ENCODE measurements at regions not wholly inside any gene's neighbourhood (a gene's known extent, or its start where the extent isn't known, plus 50 kb on each side); places are given as distances from the start of the nearest gene placed in this dataset.

DNA sequence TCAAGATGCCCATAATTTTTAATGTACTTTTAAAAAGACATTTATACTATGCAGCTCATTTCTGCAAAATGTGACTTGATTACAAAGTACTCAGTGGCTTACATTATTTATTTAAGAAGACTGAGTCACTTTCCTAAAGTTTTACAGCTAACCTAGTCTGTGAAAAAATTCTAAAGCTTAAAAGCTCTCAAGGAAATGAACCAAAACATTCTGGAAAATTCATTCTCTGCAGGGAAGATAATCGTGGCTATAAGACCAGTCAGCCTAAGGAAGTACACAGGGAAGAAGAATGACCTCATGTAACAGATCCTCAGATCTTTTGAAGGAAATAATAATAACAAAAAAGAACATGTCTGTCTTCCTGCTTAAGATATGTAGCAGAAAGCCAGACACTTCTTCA lies 232.1 kb upstream of the STK17B start:
- no peaks in the 10 kb centered on the region for H3K4me1 ChIP-seq (ENCODE audit: control insufficient read depth, low read length)
- H3K4me3 ChIP-seq (ENCODE audit: low read length), result no peak overlapping the region
- TF ChIP-seq, protein P1, sequence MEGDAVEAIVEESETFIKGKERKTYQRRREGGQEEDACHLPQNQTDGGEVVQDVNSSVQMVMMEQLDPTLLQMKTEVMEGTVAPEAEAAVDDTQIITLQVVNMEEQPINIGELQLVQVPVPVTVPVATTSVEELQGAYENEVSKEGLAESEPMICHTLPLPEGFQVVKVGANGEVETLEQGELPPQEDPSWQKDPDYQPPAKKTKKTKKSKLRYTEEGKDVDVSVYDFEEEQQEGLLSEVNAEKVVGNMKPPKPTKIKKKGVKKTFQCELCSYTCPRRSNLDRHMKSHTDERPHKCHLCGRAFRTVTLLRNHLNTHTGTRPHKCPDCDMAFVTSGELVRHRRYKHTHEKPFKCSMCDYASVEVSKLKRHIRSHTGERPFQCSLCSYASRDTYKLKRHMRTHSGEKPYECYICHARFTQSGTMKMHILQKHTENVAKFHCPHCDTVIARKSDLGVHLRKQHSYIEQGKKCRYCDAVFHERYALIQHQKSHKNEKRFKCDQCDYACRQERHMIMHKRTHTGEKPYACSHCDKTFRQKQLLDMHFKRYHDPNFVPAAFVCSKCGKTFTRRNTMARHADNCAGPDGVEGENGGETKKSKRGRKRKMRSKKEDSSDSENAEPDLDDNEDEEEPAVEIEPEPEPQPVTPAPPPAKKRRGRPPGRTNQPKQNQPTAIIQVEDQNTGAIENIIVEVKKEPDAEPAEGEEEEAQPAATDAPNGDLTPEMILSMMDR (IDR thresholded peaks at IDR 0.05; ENCODE audit: low read depth, low read length, poor library complexity, severe bottlenecking), result no peak
- TF ChIP-seq EZH2phosphoT487 (IDR thresholded peaks at IDR 0.05; ENCODE audit: borderline replicate concordance, low read length), result no peak
- H4K20me1 ChIP-seq (ENCODE audit: control insufficient read depth, insufficient read depth, low read depth, low read length), result no peaks in the 10 kb centered on the region
- H3K79me2 ChIP-seq (ENCODE audit: control insufficient read depth, low read length), result no peaks in the 10 kb centered on the region
- peaks cover 23% of the 10 kb centered on the region for H3K27me3 ChIP-seq (ENCODE audit: control insufficient read depth, low read length)
- H3K9me2 ChIP-seq (replicated peaks; ENCODE audit: control insufficient read depth, low read length), result no peaks in the 10 kb centered on the region
- H3K4me2 ChIP-seq (ENCODE audit: low read length), result no peak overlapping the region
- no peaks in the 10 kb centered on the region for H3F3A ChIP-seq (ENCODE audit: control insufficient read depth, insufficient read depth)
- H3K9me3 ChIP-seq (ENCODE audit: control insufficient read depth, insufficient read depth, low read length), result no peaks in the 10 kb centered on the region
- no peaks in the 10 kb centered on the region for H3K36me3 ChIP-seq (ENCODE audit: control insufficient read depth, low read length)
- no peak overlapping the region for H3K27ac ChIP-seq (ENCODE audit: low read depth, low read length)

DNA sequence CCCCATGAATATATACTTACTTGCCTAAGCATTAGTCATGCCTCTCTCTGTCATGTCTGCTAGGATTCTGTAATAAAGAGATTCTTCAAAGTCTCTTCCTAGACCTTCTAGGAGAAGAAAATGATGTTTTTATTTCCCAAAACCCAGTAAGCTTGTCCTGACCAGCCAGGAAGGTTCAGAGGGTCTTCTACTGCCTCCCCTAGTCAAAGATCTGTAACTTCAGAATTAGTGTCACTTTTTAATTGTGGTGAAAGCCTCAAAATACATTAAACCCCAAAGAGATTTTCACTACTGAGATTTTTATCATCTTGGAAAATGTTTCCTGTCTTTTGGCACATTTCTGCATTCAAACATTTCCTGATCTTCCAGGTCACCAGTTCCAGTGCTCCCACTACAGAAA lies 232.9 kb upstream of the STK17B start:
- H3K27me3 ChIP-seq (ENCODE audit: control insufficient read depth, low read length), result peaks cover 26% of the 10 kb centered on the region
- H3K9me2 ChIP-seq (replicated peaks; ENCODE audit: control insufficient read depth, low read length), result no peaks in the 10 kb centered on the region
- no peak overlapping the region for H3K4me3 ChIP-seq (ENCODE audit: low read length)
- no peaks in the 10 kb centered on the region for H3K36me3 ChIP-seq (ENCODE audit: control insufficient read depth, low read length)
- no peaks in the 10 kb centered on the region for H3F3A ChIP-seq (ENCODE audit: control insufficient read depth, insufficient read depth)
- H3K4me2 ChIP-seq (ENCODE audit: low read length), result no peak overlapping the region
- no peaks in the 10 kb centered on the region for H4K20me1 ChIP-seq (ENCODE audit: control insufficient read depth, insufficient read depth, low read depth, low read length)
- no peaks in the 10 kb centered on the region for H3K4me1 ChIP-seq (ENCODE audit: control insufficient read depth, low read length)
- no peak for TF ChIP-seq EZH2phosphoT487 (IDR thresholded peaks at IDR 0.05; ENCODE audit: borderline replicate concordance, low read length)
- TF ChIP-seq, protein P1 (IDR thresholded peaks at IDR 0.05; ENCODE audit: low read depth, low read length, poor library complexity, severe bottlenecking), result no peak
- no peaks in the 10 kb centered on the region for H3K79me2 ChIP-seq (ENCODE audit: control insufficient read depth, low read length)
- no peaks in the 10 kb centered on the region for H3K9me3 ChIP-seq (ENCODE audit: control insufficient read depth, insufficient read depth, low read length)
- H3K27ac ChIP-seq (ENCODE audit: low read depth, low read length), result no peak overlapping the region

DNA sequence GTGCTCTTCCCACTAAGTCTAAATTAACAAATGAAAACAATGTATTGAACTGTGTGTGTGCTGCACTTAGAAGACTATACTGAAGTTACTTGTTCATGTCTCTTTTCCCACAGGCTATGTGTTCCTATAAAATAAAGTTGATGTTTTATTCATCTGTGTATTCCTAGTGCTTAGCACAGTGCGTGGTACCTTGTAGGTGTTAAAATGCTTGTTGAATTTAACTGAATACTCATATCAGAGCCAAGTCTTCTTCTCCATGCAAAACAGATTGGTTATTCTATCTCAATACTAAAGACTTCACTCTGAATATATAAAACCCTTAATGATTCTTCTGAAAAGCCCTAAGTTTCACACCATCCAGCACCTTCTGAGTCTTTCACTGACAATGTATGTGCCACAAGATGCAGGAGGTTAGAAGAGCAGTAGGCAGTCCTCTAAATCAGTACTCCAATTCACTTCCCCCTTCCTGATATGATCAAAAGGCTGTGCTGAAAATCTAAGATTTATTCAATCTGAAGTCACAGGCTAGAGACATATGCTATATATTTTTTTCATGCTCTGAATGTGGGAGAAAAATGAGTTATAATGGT lies 231.7 kb upstream of the CCDC150 start:
- Histone ChIP-seq H3K36me3 (ENCODE audit: control insufficient read depth, low read length) (no peaks in the 10 kb centered on the region), H3K27me3 (ENCODE audit: control insufficient read depth, low read length) (peaks cover 32% of the 10 kb centered on the region), H4K20me1 (ENCODE audit: control insufficient read depth, insufficient read depth, low read depth, low read length) (no peaks in the 10 kb centered on the region), H3K79me2 (ENCODE audit: control insufficient read depth, low read length) (no peaks in the 10 kb centered on the region), H3K27ac (ENCODE audit: low read depth, low read length) (no peak overlapping the region), H3K4me3 (ENCODE audit: low read length) (no peak overlapping the region), H3K4me2 (ENCODE audit: low read length) (no peak overlapping the region), H3K4me1 (ENCODE audit: control insufficient read depth, low read length) (0 out of 2 replicates have a peak, but pooled peaks cover under 1% of the 10 kb centered on the region), H3F3A (ENCODE audit: control insufficient read depth, insufficient read depth) (no peaks in the 10 kb centered on the region), H3K9me2 (replicated peaks; ENCODE audit: control insufficient read depth, low read length) (no peaks in the 10 kb centered on the region), H3K9me3 (ENCODE audit: control insufficient read depth, insufficient read depth, low read length) (no peaks in the 10 kb centered on the region)
- TF ChIP-seq, protein P1 (IDR thresholded peaks at IDR 0.05; ENCODE audit: low read depth, low read length, poor library complexity, severe bottlenecking), result no peak
- no peak for TF ChIP-seq EZH2phosphoT487 (IDR thresholded peaks at IDR 0.05; ENCODE audit: borderline replicate concordance, low read length)

Measured in DOHH2 (cell line).